ENCODE measurements at regions not wholly inside any gene's neighbourhood (a gene's known extent, or its start where the extent isn't known, plus 50 kb on each side); places are given as distances from the start of the nearest gene placed in this dataset.

- Mint-ChIP-seq H3K36me3 (ENCODE audit: insufficient read depth, unreplicated experiment) (no peaks in the 10 kb centered on the region), H3K27ac (ENCODE audit: unreplicated experiment) (no peak overlapping the region), H3K4me3 (ENCODE audit: low read depth, unreplicated experiment) (no peak overlapping the region), H3K4me1 (ENCODE audit: low read depth, unreplicated experiment) (peaks cover 19% of the 10 kb centered on the region), H3K9me3 (ENCODE audit: low read depth, unreplicated experiment) (peaks cover 7% of the 10 kb centered on the region), H3K27me3 (ENCODE audit: unreplicated experiment) (no peaks in the 10 kb centered on the region)
- CTCF ChIA-PET, result no interaction called here
- intact Hi-C loops (cut with micrococcal nuclease; ENCODE audit: unreplicated experiment), result no loop called here
- TF ChIP-seq, protein P1, sequence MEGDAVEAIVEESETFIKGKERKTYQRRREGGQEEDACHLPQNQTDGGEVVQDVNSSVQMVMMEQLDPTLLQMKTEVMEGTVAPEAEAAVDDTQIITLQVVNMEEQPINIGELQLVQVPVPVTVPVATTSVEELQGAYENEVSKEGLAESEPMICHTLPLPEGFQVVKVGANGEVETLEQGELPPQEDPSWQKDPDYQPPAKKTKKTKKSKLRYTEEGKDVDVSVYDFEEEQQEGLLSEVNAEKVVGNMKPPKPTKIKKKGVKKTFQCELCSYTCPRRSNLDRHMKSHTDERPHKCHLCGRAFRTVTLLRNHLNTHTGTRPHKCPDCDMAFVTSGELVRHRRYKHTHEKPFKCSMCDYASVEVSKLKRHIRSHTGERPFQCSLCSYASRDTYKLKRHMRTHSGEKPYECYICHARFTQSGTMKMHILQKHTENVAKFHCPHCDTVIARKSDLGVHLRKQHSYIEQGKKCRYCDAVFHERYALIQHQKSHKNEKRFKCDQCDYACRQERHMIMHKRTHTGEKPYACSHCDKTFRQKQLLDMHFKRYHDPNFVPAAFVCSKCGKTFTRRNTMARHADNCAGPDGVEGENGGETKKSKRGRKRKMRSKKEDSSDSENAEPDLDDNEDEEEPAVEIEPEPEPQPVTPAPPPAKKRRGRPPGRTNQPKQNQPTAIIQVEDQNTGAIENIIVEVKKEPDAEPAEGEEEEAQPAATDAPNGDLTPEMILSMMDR (IDR thresholded peaks at IDR 0.05; ENCODE audit: unreplicated experiment), result no peak
- no TSS peak for BruUV-seq (replicated peaks)
- DNase-seq, result no peak
Observed at GRCh38 chr1:100628631-100629081, 90.7 kb downstream of the GPR88 start.

GRCh38 chr1:100629391-100629790 is 90.2 kb upstream of the VCAM1 start:
- H3K36me3 Mint-ChIP-seq (ENCODE audit: insufficient read depth, unreplicated experiment), result no peaks in the 10 kb centered on the region
- no TSS peak for BruUV-seq (replicated peaks)
- no peak overlapping the region for H3K27ac Mint-ChIP-seq (ENCODE audit: unreplicated experiment)
- H3K27me3 Mint-ChIP-seq (ENCODE audit: unreplicated experiment), result no peaks in the 10 kb centered on the region
- H3K9me3 Mint-ChIP-seq (ENCODE audit: low read depth, unreplicated experiment), result peaks cover 7% of the 10 kb centered on the region
- TF ChIP-seq, protein P1 (IDR thresholded peaks at IDR 0.05; ENCODE audit: unreplicated experiment), result no peak
- no peak overlapping the region for H3K4me3 Mint-ChIP-seq (ENCODE audit: low read depth, unreplicated experiment)
- CTCF ChIA-PET, result interaction anchor here (1.2 kb wide), 1 partner anchor 31 kb away, joined by 3 read pairs; no protein-coding TSS in a partner anchor
- intact Hi-C loops (cut with micrococcal nuclease; ENCODE audit: unreplicated experiment), result no loop called here
- peaks cover 13% of the 10 kb centered on the region for H3K4me1 Mint-ChIP-seq (ENCODE audit: low read depth, unreplicated experiment)
- no peak for DNase-seq

- H3K4me3 Mint-ChIP-seq (ENCODE audit: low read depth, unreplicated experiment), result no peak overlapping the region
- intact Hi-C loops (cut with micrococcal nuclease; ENCODE audit: unreplicated experiment), result no loop called here
- BruUV-seq (replicated peaks), result no TSS peak
- CTCF ChIA-PET, result interaction anchor here (0.6 kb wide), 1 partner anchor 103 kb away, joined by 3 read pairs; no protein-coding TSS in a partner anchor
- TF ChIP-seq, protein P1 (IDR thresholded peaks at IDR 0.05; ENCODE audit: unreplicated experiment), result no peak
- no peak overlapping the region for H3K27ac Mint-ChIP-seq (ENCODE audit: unreplicated experiment)
- peaks cover 13% of the 10 kb centered on the region for H3K4me1 Mint-ChIP-seq (ENCODE audit: low read depth, unreplicated experiment)
- no peaks in the 10 kb centered on the region for H3K36me3 Mint-ChIP-seq (ENCODE audit: insufficient read depth, unreplicated experiment)
- peaks cover 7% of the 10 kb centered on the region for H3K9me3 Mint-ChIP-seq (ENCODE audit: low read depth, unreplicated experiment)
- no peaks in the 10 kb centered on the region for H3K27me3 Mint-ChIP-seq (ENCODE audit: unreplicated experiment)
- DNase-seq, result no peak
Observed at GRCh38 chr1:100631015-100631551, 88.5 kb upstream of the VCAM1 start.

- Mint-ChIP-seq H3K4me3 (ENCODE audit: low read depth, unreplicated experiment) (no peak overlapping the region), H3K36me3 (ENCODE audit: insufficient read depth, unreplicated experiment) (no peaks in the 10 kb centered on the region), H3K27ac (ENCODE audit: unreplicated experiment) (no peak overlapping the region), H3K4me1 (ENCODE audit: low read depth, unreplicated experiment) (peaks cover 16% of the 10 kb centered on the region), H3K9me3 (ENCODE audit: low read depth, unreplicated experiment) (no peaks in the 10 kb centered on the region), H3K27me3 (ENCODE audit: unreplicated experiment) (no peaks in the 10 kb centered on the region)
- no peak for DNase-seq
- intact Hi-C loops (cut with micrococcal nuclease; ENCODE audit: unreplicated experiment), result loop anchor here (10.0 kb wide), 1 partner anchor 72 kb away; the partner anchor contains the start of gene VCAM1
- BruUV-seq (replicated peaks), result no TSS peak
- CTCF ChIA-PET, result interaction anchor here (0.8 kb wide), 1 partner anchor 649 kb away, joined by 3 read pairs; no protein-coding TSS in a partner anchor
- TF ChIP-seq, protein P1 (IDR thresholded peaks at IDR 0.05; ENCODE audit: unreplicated experiment), result no peak
Observed at GRCh38 chr1:100642826-100643225, 76.7 kb upstream of the VCAM1 start.

Measured in Calu3 (cell line).